DOHH2 (cell line): ENCODE measurements at regions not wholly inside any gene's neighbourhood (a gene's known extent, or its start where the extent isn't known, plus 50 kb on each side); places are given as distances from the start of the nearest gene placed in this dataset.

Experiments
- H3F3A ChIP-seq: fragments of 200-600 bp; sonication (generic), shearing (Covaris generic); 2 replicates; pipeline ENCODE4 v1.6.0; 2016; ENCODE audit warnings: antibody characterized with exemption, mild to moderate bottlenecking; ENCODE audit not compliant: control insufficient read depth, insufficient read depth
- H3K27ac ChIP-seq: fragments of 200-600 bp; sonication (generic); 2 replicates; pipeline ENCODE4 v1.5.1; 2014; ENCODE audit warnings: low read depth, mild to moderate bottlenecking, low read length, moderate library complexity
- H3K27me3 ChIP-seq: fragments of 200-600 bp; sonication (generic); 2 replicates; pipeline ENCODE4 v1.6.1; 2014; ENCODE audit warnings: mild to moderate bottlenecking, low read length, mixed read lengths; ENCODE audit not compliant: control insufficient read depth
- H3K36me3 ChIP-seq: fragments of 200-600 bp; sonication (generic); 2 replicates; pipeline ENCODE4 v1.6.1; 2014; ENCODE audit warnings: mild to moderate bottlenecking, low read length, moderate library complexity, mixed read lengths; ENCODE audit not compliant: control insufficient read depth
- H3K4me1 ChIP-seq: fragments of 200-600 bp; sonication (generic); 2 replicates; pipeline ENCODE4 v1.6.1; 2014; ENCODE audit warnings: mild to moderate bottlenecking, low read length, mixed read lengths; ENCODE audit not compliant: control insufficient read depth
- H3K4me2 ChIP-seq: fragments of 200-600 bp; sonication (generic); 2 replicates; pipeline ENCODE4 v1.6.0; 2014; ENCODE audit warnings: mild to moderate bottlenecking, low read length, moderate library complexity
- H3K4me3 ChIP-seq: fragments of 200-600 bp; sonication (generic); 2 replicates; pipeline ENCODE4 v1.5.1; 2014; ENCODE audit warnings: mild to moderate bottlenecking, low read length, mixed read lengths
- H3K79me2 ChIP-seq: fragments of 200-600 bp; sonication (generic); 2 replicates; pipeline ENCODE4 v1.6.1; 2014; ENCODE audit warnings: mild to moderate bottlenecking, low read length, mixed read lengths; ENCODE audit not compliant: control insufficient read depth
- H3K9me2 ChIP-seq: fragments of 200-600 bp; sonication (generic); replicated peaks from 2 replicates; pipeline ENCODE4 v1.6.1; 2014; ENCODE audit warnings: mild to moderate bottlenecking, low read length, mixed read lengths; ENCODE audit not compliant: control insufficient read depth
- H3K9me3 ChIP-seq: fragments of 200-600 bp; sonication (generic); 2 replicates; pipeline ENCODE4 v1.6.1; 2014; ENCODE audit warnings: antibody characterized with exemption, low read length, mixed read lengths; ENCODE audit not compliant: control insufficient read depth, insufficient read depth
- H4K20me1 ChIP-seq: fragments of 200-600 bp; sonication (generic); 2 replicates; pipeline ENCODE4 v1.6.0; 2014; ENCODE audit warnings: low read depth, mild to moderate bottlenecking, antibody characterized with exemption, low read length, moderate library complexity; ENCODE audit not compliant: control insufficient read depth, insufficient read depth
- EZH2phosphoT487 ChIP-seq: fragments of 200-600 bp; sonication (generic); IDR thresholded peaks from 2 replicates; pipeline ENCODE4 v1.6.1; 2017; ENCODE audit warnings: borderline replicate concordance, mild to moderate bottlenecking, antibody characterized with exemption, low read length, moderate library complexity, mixed read lengths
- TF ChIP-seq, protein P1 (sequence below): fragments of 200-600 bp; sonication (generic); IDR thresholded peaks from one replicate; pipeline ENCODE4 v1.5.1; 2014; ENCODE audit warnings: antibody characterized with exemption, mild to moderate bottlenecking, low read depth, low read length; ENCODE audit not compliant: poor library complexity, severe bottlenecking

DNA sequence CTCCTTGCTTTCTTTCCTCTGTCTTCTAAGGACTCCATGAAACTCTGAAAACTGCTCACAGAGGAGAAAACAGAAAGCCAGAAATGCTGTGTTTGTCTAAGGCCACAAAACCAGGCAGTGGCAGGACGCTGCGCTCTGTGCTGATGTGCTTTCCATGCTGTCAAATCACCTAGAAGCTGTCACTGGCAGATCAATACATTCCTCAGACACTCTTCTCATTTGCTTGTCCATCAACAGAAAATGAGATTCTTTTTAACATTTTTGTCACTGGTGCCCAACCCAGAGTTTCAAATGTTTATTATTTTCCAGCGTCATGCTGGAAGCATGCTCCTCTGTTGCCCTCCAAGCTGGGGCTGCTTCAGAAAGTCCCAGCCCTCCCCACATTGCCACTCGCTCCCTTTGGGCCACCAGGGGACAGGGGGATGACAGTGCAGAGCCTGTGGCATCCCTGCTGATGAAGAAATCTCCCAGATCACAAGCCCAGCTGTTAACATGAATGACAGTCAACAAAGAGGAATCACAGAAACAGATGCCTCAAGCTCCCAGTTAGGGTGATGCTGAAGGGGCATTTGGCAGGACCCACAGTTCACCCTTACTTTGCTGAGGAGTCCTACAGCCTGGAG is 117.5 kb upstream of the MEIS1 start:
- no peaks in the 10 kb centered on the region for H3K36me3 ChIP-seq
- H3K4me1 ChIP-seq: no peaks in the 10 kb centered on the region
- TF ChIP-seq EZH2phosphoT487: no peak
- TF ChIP-seq, protein P1, sequence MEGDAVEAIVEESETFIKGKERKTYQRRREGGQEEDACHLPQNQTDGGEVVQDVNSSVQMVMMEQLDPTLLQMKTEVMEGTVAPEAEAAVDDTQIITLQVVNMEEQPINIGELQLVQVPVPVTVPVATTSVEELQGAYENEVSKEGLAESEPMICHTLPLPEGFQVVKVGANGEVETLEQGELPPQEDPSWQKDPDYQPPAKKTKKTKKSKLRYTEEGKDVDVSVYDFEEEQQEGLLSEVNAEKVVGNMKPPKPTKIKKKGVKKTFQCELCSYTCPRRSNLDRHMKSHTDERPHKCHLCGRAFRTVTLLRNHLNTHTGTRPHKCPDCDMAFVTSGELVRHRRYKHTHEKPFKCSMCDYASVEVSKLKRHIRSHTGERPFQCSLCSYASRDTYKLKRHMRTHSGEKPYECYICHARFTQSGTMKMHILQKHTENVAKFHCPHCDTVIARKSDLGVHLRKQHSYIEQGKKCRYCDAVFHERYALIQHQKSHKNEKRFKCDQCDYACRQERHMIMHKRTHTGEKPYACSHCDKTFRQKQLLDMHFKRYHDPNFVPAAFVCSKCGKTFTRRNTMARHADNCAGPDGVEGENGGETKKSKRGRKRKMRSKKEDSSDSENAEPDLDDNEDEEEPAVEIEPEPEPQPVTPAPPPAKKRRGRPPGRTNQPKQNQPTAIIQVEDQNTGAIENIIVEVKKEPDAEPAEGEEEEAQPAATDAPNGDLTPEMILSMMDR: no peak
- H3K9me2 ChIP-seq: no peaks in the 10 kb centered on the region
- no peak overlapping the region for H3K4me3 ChIP-seq
- no peaks in the 10 kb centered on the region for H3K9me3 ChIP-seq
- H3K27me3 ChIP-seq: no peaks in the 10 kb centered on the region
- H3K79me2 ChIP-seq: no peaks in the 10 kb centered on the region
- no peaks in the 10 kb centered on the region for H3F3A ChIP-seq
- no peaks in the 10 kb centered on the region for H4K20me1 ChIP-seq
- H3K4me2 ChIP-seq: no peak overlapping the region
- no peak overlapping the region for H3K27ac ChIP-seq

DNA sequence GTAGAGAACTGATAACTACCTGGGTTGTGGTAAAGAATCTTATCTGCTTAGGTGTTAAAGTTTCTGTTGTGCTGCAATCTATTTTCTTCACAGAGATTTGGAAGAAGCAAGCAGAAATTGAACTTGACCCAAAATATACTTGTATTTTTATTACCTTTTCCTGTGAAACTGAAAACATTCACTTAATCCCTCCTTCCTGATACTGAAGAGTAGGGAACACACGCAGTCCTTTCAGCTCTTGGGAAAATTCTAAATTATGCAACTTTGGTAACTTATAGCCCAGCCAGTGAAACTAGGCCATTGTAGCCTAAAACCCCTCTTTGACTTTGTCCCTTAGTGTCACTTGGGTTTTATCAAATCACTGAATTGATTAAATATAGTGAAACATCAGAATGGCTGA is 128.4 kb upstream of the MEIS1 start:
- H3K27ac ChIP-seq: no peak overlapping the region
- no peaks in the 10 kb centered on the region for H3K27me3 ChIP-seq
- H3K4me1 ChIP-seq: no peaks in the 10 kb centered on the region
- no peak for TF ChIP-seq EZH2phosphoT487
- TF ChIP-seq, protein P1: no peak
- H3K36me3 ChIP-seq: no peaks in the 10 kb centered on the region
- H3K4me3 ChIP-seq: no peak overlapping the region
- no peaks in the 10 kb centered on the region for H4K20me1 ChIP-seq
- H3K9me2 ChIP-seq: no peaks in the 10 kb centered on the region
- H3K4me2 ChIP-seq: no peak overlapping the region
- no peaks in the 10 kb centered on the region for H3F3A ChIP-seq
- no peaks in the 10 kb centered on the region for H3K9me3 ChIP-seq
- no peaks in the 10 kb centered on the region for H3K79me2 ChIP-seq

GRCh38 chr2:66305718-66306117 is 129.2 kb upstream of the MEIS1 start:
- no peaks in the 10 kb centered on the region for H3K9me2 ChIP-seq
- no peaks in the 10 kb centered on the region for H3K27me3 ChIP-seq
- H3K4me3 ChIP-seq: no peak overlapping the region
- no peaks in the 10 kb centered on the region for H4K20me1 ChIP-seq
- TF ChIP-seq, protein P1: no peak
- TF ChIP-seq EZH2phosphoT487: no peak
- H3K4me2 ChIP-seq: no peak overlapping the region
- no peaks in the 10 kb centered on the region for H3K4me1 ChIP-seq
- H3K79me2 ChIP-seq: no peaks in the 10 kb centered on the region
- H3K36me3 ChIP-seq: no peaks in the 10 kb centered on the region
- H3F3A ChIP-seq: no peaks in the 10 kb centered on the region
- H3K9me3 ChIP-seq: no peaks in the 10 kb centered on the region
- H3K27ac ChIP-seq: no peak overlapping the region

GRCh38 chr2:66303471-66303870 is 131.5 kb upstream of the MEIS1 start:
- H3K27me3 ChIP-seq: no peaks in the 10 kb centered on the region
- no peaks in the 10 kb centered on the region for H3K79me2 ChIP-seq
- H3K9me3 ChIP-seq: no peaks in the 10 kb centered on the region
- H3K4me3 ChIP-seq: no peak overlapping the region
- no peak overlapping the region for H3K4me2 ChIP-seq
- H3K4me1 ChIP-seq: no peaks in the 10 kb centered on the region
- no peak overlapping the region for H3K27ac ChIP-seq
- TF ChIP-seq EZH2phosphoT487: no peak
- TF ChIP-seq, protein P1: no peak
- no peaks in the 10 kb centered on the region for H4K20me1 ChIP-seq
- H3K36me3 ChIP-seq: no peaks in the 10 kb centered on the region
- no peaks in the 10 kb centered on the region for H3F3A ChIP-seq
- no peaks in the 10 kb centered on the region for H3K9me2 ChIP-seq
